ENCODE measurements at regions not wholly inside any gene's neighbourhood (a gene's known extent, or its start where the extent isn't known, plus 50 kb on each side); places are given as distances from the start of the nearest gene placed in this dataset.

DNA sequence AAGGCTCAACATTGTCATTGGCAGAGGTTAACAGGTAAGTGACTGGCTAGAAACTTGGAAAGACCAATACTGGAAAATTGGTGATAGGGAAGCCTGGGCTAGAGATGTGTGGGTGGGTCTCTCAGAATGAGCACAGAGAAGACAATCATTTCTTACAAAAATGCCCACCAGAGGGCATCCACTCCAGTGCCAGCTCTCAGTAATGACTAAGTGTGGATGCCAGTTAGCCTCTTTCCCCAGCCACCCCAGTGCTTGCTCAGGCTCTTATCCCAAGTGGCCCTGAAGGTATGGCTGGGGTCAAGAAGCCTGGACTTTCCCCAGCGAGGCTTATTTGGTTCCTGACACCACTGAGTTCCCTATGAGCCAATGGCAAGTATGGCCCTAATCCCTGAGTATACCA lies 115.9 kb upstream of the ST8SIA2 start:
- no peak overlapping the region for H3K4me3 Mint-ChIP-seq
- DNase-seq (no peak), ATAC-seq (peak; percentile 46)
- no peaks in the 10 kb centered on the region for H3K4me1 Mint-ChIP-seq
- peaks cover 6% of the 10 kb centered on the region for H3K27me3 Mint-ChIP-seq
- H3K27ac Mint-ChIP-seq = no peak overlapping the region
- H3K9me3 Mint-ChIP-seq = no peaks in the 10 kb centered on the region
- H3K36me3 Mint-ChIP-seq (ENCODE audit: low read depth) = no peaks in the 10 kb centered on the region

DNA sequence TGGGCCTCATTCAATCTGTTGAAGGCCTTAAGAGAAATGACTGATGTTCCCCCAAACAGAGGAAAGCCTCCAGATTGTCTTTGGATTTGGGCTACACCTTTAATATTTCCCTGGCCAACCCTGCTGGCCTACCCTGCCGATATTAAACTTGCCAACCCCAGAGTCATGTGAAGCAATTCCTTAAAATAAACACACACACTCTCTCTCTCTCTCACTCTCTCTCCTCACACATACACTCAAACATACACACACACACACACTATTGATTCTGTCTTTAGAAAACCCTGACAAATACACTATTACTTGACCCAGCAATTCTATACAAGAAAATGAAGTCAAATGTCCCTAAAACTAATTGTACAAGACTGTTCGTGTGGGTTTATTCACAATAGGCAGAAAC lies 109.9 kb upstream of the ST8SIA2 start:
- H3K36me3 Mint-ChIP-seq (ENCODE audit: low read depth) = no peaks in the 10 kb centered on the region
- peaks cover 4% of the 10 kb centered on the region for H3K27me3 Mint-ChIP-seq
- no peak overlapping the region for H3K4me3 Mint-ChIP-seq
- no peaks in the 10 kb centered on the region for H3K9me3 Mint-ChIP-seq
- ATAC-seq = no peak
- DNase-seq = no peak
- H3K27ac Mint-ChIP-seq = no peak overlapping the region
- no peaks in the 10 kb centered on the region for H3K4me1 Mint-ChIP-seq

DNA sequence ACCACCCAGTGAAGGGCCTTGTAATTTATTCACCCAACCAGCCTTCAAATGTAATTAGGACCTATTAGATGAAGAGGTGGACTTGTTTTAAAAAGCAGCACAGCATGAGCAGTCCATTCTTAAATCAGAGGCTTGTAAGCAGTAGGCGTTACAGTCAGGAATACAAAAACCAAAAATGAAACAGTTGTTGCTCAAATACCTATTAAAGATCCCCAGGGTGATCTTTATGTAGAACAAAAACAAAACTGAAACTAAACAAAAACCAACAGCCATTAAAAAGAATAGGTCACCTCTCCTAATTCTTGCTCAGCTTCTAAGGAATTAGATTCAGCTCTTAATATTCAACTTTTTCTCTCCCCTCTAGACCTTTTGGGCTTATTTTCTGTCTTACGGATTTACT lies 104.9 kb upstream of the ST8SIA2 start:
- H3K27me3 Mint-ChIP-seq = peaks cover 2% of the 10 kb centered on the region
- no peak for DNase-seq
- H3K36me3 Mint-ChIP-seq (ENCODE audit: low read depth) = no peaks in the 10 kb centered on the region
- H3K9me3 Mint-ChIP-seq = no peaks in the 10 kb centered on the region
- H3K4me3 Mint-ChIP-seq = no peak overlapping the region
- no peaks in the 10 kb centered on the region for H3K4me1 Mint-ChIP-seq
- no peak for ATAC-seq
- H3K27ac Mint-ChIP-seq = no peak overlapping the region

DNA sequence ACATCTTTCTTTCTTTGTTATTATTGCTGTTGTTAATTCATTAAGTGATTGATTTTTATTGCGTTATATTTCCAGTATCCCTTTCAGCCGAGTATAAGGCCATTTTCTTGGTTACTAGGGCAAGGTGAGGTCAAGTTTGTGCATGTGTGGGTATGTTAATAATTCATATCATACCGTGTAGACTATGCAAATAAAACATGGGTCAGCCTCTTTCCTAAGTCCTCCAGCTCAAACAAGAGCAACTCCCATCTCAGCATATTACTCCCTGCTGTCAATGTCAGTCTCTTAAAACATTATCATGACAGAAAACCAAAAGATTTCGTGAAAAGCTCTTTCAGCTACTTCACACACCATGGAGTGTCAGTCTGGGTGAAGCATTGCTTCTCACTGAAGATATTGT lies 103.9 kb upstream of the ST8SIA2 start:
- H3K27me3 Mint-ChIP-seq = peaks cover 3% of the 10 kb centered on the region
- H3K36me3 Mint-ChIP-seq (ENCODE audit: low read depth) = no peaks in the 10 kb centered on the region
- H3K4me3 Mint-ChIP-seq = no peak overlapping the region
- H3K4me1 Mint-ChIP-seq = no peaks in the 10 kb centered on the region
- DNase-seq (no peak), ATAC-seq (no peak)
- no peak overlapping the region for H3K27ac Mint-ChIP-seq
- H3K9me3 Mint-ChIP-seq = no peaks in the 10 kb centered on the region

DNA sequence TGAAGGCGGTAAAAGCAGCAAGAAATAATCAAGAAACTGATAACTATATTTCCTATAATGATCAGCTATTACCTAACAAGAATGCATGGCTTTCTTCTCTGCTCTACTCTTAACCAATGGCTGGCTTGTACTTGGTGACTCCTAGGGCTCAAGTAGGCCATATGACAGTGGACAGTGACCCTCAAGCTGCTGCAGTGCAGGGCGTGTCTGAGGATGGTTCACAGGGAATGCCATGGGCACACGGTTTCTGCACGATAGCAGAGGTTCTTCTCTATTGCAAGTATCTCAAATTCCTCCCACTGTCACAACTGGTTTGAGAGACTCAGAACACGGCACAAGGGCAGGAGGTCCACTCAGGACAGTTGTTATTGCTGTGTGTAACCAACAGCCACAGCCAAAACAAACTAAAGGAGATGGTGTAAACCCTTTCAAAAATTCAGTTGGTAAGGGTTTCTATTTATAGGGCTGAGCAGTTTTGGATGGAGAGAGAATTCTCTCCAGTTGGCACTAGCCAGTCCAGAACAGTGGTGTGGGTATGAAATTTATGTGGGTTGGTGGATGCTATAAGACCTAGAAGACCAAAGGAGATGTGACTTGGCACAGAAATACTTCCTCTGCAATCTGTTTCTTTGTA lies 103.2 kb upstream of the ST8SIA2 start:
- H3K4me1 Mint-ChIP-seq = no peaks in the 10 kb centered on the region
- H3K9me3 Mint-ChIP-seq = no peaks in the 10 kb centered on the region
- H3K27ac Mint-ChIP-seq = no peak overlapping the region
- ATAC-seq (no peak), DNase-seq (no peak)
- H3K27me3 Mint-ChIP-seq = peaks cover 4% of the 10 kb centered on the region
- H3K4me3 Mint-ChIP-seq = no peak overlapping the region
- no peaks in the 10 kb centered on the region for H3K36me3 Mint-ChIP-seq (ENCODE audit: low read depth)

DNA sequence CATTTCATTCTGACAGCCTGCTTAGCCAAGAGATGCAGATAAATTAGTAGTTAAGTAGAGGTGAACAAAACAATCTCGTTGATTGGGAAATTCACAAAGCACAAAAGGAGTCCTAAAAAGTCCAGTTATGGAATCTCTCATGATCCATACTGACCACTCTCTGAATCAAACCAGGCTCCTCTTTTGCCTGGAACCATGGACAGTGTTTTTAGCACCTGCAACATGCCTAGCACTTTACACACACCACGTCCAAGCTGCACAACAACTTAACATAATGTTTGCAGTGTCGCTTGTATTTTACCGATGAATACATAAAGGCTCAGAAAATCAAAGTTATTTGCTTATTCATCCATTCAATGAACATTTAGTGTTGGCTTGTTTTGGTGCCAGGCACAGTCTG lies 101.8 kb upstream of the ST8SIA2 start:
- no peak overlapping the region for H3K4me3 Mint-ChIP-seq
- DNase-seq (no peak), ATAC-seq (no peak)
- no peaks in the 10 kb centered on the region for H3K36me3 Mint-ChIP-seq (ENCODE audit: low read depth)
- no peaks in the 10 kb centered on the region for H3K4me1 Mint-ChIP-seq
- no peak overlapping the region for H3K27ac Mint-ChIP-seq
- peaks cover 4% of the 10 kb centered on the region for H3K27me3 Mint-ChIP-seq
- no peaks in the 10 kb centered on the region for H3K9me3 Mint-ChIP-seq

DNA sequence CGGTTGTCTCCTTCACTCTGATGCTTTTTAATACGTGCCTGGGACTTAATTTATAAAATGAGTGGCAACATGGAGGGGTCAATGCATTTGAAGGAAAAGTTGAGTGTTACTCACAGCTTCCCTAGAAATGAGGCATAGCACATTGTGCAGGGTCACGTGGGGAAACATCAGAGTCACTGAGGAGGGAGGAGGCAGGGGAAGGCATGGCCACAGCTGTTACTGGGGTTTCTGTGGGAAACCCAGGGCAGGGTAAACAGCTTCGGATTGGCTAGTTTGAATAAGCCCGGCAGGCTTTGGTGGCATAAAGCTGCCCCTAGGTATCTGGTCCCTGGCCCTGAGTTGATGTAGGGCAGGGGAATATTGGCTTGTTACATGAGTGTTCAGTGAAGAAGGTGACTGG lies 98.9 kb upstream of the ST8SIA2 start:
- ATAC-seq = no peak
- no peaks in the 10 kb centered on the region for H3K36me3 Mint-ChIP-seq (ENCODE audit: low read depth)

DNA sequence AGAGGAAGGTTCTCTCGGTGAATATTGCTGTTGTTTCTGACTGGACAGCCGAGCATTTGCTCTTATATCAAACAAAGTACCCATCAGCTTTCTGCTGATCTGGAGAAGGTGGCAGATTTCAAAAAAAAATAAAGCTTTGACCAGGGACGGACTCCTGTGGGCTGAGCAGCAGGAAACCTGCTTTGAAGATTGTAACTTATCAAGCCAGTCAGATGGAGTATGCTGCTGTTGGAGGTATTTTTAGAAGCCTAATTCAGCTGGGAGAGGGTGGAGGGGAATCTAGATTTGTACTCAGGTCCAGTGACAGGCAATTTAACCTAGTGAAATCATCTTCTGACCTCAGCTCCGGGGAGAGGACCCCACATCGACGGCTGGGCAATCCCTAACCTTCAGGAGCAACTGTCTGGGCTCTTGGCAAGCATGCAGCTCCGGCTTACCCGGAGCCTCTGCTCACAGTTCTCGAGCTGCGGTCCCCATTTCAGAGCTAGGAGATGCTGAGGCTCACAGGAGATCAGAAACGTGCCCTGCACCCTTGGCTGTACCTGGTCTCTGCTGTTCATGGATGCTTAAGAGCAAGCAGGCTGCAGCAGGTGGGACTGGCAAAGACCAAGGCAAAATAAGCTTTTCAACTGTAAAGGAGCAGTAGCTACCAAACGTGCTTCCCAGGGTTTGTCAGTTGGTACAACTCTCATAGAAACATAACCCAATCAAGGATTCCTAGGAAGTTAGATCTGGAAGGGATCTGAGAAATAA lies 89.3 kb upstream of the ST8SIA2 start:
- ATAC-seq = no peak
- no peak overlapping the region for H3K4me3 Mint-ChIP-seq
- peaks cover 8% of the 10 kb centered on the region for H3K9me3 Mint-ChIP-seq
- no peak overlapping the region for H3K27ac Mint-ChIP-seq
- no peak for DNase-seq
- peaks cover 5% of the 10 kb centered on the region for H3K27me3 Mint-ChIP-seq
- no peaks in the 10 kb centered on the region for H3K4me1 Mint-ChIP-seq
- H3K36me3 Mint-ChIP-seq (ENCODE audit: low read depth) = no peaks in the 10 kb centered on the region

More for the DNA sequence above, 98.9 kb upstream of the ST8SIA2 start:
- H3K4me1 Mint-ChIP-seq = no peaks in the 10 kb centered on the region
- no peaks in the 10 kb centered on the region for H3K9me3 Mint-ChIP-seq
- peaks cover 8% of the 10 kb centered on the region for H3K27me3 Mint-ChIP-seq
- no peak overlapping the region for H3K27ac Mint-ChIP-seq
- no peak for DNase-seq
- H3K4me3 Mint-ChIP-seq = no peak overlapping the region

DNA sequence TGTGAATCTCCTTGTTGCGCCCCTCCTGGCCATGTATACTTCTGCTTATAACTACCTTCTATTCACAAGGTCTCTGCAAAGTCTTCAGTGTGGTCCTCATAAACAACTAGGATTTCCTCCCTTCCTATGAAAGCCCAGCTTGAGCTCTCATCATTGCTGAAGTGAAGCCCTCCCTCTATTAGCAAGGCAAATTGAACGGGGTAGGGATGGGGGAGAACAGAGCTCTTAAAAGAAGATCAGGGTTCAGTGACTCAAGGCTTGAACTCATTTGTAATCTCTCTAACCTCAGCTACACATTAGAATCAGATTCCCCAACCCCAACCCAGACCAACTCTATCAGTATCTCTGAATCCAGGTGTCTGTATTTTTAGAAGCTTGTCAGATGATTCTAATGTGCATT lies 88.3 kb upstream of the ST8SIA2 start:
- peaks cover 8% of the 10 kb centered on the region for H3K9me3 Mint-ChIP-seq
- no peak for DNase-seq
- no peaks in the 10 kb centered on the region for H3K36me3 Mint-ChIP-seq (ENCODE audit: low read depth)
- peaks cover 5% of the 10 kb centered on the region for H3K27me3 Mint-ChIP-seq
- ATAC-seq = no peak
- no peak overlapping the region for H3K27ac Mint-ChIP-seq
- H3K4me3 Mint-ChIP-seq = no peak overlapping the region
- no peaks in the 10 kb centered on the region for H3K4me1 Mint-ChIP-seq

DNA sequence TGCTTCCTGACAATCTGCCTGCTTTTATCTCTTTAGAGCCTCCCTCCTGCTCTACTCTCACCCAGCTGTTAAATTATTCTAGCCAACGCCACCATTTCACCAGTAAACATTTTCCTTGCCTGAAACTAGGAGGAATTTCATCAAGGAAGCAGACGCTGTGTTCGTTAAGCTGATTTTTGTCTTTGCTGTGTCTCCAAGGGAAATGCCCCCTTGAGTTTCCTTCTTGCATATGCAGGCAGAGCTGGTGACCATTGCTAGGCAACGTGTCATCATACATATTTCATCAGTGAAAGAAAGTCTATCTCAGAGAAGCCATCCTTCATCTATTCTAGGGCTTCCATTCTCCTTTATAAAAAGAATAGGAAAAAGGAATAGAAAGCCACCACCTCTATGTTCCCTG lies 87.0 kb upstream of the ST8SIA2 start:
- DNase-seq (no peak), ATAC-seq (no peak)
- peaks cover 5% of the 10 kb centered on the region for H3K27me3 Mint-ChIP-seq
- no peak overlapping the region for H3K4me3 Mint-ChIP-seq
- peaks cover 3% of the 10 kb centered on the region for H3K9me3 Mint-ChIP-seq
- H3K4me1 Mint-ChIP-seq = no peaks in the 10 kb centered on the region
- H3K27ac Mint-ChIP-seq = no peak overlapping the region
- H3K36me3 Mint-ChIP-seq (ENCODE audit: low read depth) = no peaks in the 10 kb centered on the region

DNA sequence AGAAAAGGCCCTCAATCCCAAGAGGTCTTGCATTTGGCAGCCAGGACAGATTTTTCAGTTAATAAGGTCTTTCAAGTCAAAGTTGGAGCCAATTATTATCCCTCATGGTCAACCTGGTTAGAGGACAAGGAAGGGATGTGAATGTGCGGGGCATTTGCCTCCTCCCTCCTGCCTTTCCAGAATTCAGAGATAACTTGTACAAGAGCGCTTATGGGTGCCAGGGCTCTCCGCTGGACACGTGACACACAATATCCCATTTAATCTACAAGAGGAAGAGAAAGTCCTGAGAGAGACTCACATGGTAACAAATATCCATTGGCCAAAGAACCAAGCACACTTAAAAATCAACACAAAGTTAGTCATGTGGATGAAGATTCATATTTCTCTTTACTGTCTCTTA lies 78.5 kb upstream of the ST8SIA2 start:
- peaks cover 7% of the 10 kb centered on the region for H3K9me3 Mint-ChIP-seq
- DNase-seq (no peak), ATAC-seq (no peak)
- H3K27me3 Mint-ChIP-seq = no peaks in the 10 kb centered on the region
- no peaks in the 10 kb centered on the region for H3K4me1 Mint-ChIP-seq
- no peak overlapping the region for H3K27ac Mint-ChIP-seq
- H3K36me3 Mint-ChIP-seq (ENCODE audit: low read depth) = no peaks in the 10 kb centered on the region
- no peak overlapping the region for H3K4me3 Mint-ChIP-seq

DNA sequence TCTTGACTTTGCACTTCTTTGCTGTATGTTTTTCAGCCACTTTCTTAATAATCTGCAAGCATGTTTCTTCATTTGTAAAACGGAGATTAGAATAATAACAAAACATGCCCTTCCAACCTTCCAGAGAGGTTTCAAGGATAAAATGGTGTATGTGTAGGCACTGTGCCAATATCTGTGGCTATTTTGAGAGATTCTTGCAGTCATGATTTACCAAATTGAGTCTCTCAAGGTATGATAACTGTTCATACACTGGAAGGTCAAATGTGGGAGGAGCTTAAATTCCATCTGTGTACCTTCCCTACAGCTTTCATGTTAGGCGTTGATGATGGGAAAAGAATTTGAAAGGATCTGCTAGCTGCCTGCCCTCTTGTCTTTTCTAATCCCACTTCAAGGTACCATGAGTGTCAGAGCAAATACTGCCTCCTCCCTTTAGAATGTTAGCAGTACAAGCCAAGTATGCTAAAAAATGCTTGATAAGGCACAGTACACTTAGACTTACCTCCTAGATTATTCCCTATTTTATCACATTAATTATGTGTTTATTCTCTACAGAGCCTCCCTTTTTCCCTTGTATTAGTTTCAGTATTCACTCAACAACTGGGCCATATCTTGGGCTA lies 78.0 kb upstream of the ST8SIA2 start:
- no peak for ATAC-seq
- H3K4me3 Mint-ChIP-seq = no peak overlapping the region
- no peaks in the 10 kb centered on the region for H3K4me1 Mint-ChIP-seq
- no peaks in the 10 kb centered on the region for H3K36me3 Mint-ChIP-seq (ENCODE audit: low read depth)
- H3K27ac Mint-ChIP-seq = no peak overlapping the region
- H3K9me3 Mint-ChIP-seq = peaks cover 7% of the 10 kb centered on the region
- no peaks in the 10 kb centered on the region for H3K27me3 Mint-ChIP-seq
- DNase-seq = no peak

DNA sequence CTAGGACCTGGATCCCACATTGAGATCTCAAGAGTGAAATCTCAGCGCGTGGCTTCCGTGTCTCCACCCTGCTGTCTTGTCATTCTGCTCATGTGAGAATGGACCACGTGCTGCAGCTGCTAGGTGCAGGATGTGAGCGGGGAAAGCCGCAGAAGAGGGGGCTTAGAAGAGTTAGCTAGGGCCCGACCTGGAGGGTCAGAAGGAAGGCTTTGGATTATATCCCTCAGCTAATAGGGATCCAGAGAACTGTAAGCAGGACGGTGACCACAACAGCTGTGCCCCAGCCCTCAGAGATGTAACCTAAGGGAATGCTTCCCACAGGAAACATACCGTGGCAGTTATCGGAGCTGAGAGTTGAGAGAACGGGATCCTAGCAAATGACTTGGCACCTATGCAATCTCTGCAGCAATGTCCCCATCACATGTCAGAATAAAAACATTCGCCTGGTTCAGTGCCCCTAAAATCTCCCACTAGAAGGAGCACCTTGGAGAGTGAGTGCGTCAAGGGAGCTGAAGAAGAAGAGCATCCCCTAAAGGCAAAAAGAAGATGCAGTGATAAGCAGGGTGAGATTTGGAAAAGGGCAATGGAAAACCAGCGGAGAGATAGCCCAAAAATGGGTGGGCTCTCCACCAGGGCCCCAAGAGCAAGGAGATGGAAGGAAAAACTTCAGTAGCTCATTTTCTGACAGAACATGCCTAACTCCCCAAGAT lies 76.9 kb upstream of the ST8SIA2 start:
- no peak for ATAC-seq
- no peaks in the 10 kb centered on the region for H3K36me3 Mint-ChIP-seq (ENCODE audit: low read depth)
- peaks cover 7% of the 10 kb centered on the region for H3K9me3 Mint-ChIP-seq
- no peak overlapping the region for H3K27ac Mint-ChIP-seq
- H3K27me3 Mint-ChIP-seq = no peaks in the 10 kb centered on the region
- DNase-seq = no peak
- H3K4me1 Mint-ChIP-seq = no peaks in the 10 kb centered on the region
- H3K4me3 Mint-ChIP-seq = no peak overlapping the region

DNA sequence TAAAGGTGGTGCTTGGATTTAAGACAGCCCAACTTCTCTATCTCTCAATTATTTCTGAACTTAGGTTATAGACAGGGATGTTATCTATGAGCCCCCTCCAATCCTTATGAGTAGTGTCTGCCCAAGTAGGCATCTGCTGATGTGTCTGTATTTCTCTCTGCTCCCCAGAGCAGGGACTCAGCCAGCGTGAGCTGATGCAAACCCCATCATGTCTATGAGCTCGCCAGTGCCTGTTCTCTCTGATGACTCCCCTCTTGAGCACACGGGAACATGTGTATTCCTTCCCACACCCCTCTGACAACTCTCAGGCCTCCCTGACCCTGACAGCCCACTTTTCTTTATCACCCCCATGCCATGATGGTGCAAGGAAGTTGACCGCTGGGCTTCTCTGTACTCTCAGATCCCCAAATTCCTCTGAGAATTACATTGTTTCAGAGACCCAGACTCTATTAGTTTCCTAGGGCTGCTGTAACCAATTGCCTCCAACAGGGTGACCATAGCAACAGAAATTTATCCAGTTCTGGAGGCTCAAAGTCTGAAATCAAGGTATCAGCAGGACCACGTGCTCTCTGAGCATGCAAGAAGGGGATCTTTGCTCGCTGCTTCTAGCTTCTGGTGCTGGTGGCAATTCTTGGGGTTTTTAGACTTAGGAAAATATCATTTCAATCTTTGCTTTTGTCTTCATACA lies 73.5 kb upstream of the ST8SIA2 start:
- Mint-ChIP-seq H3K27me3 (no peaks in the 10 kb centered on the region), H3K4me1 (no peaks in the 10 kb centered on the region), H3K36me3 (ENCODE audit: low read depth) (no peaks in the 10 kb centered on the region), H3K27ac (no peak overlapping the region), H3K4me3 (no peak overlapping the region), H3K9me3 (no peaks in the 10 kb centered on the region)
- DNase-seq (no peak), ATAC-seq (no peak)

Measured in activated naive CD8-positive, alpha-beta T cell treated with anti-CD3 and anti-CD28 coated beads, Interleukin-2, amount 50 U/mL, for 24 hours (primary cell).